Astrocyte (in vitro differentiated cells and primary cell): ENCODE measurements at regions not wholly inside any gene's neighbourhood (a gene's known extent, or its start where the extent isn't known, plus 50 kb on each side); places are given as distances from the start of the nearest gene placed in this dataset.

Source experiments
- CTCF ChIP-seq: IDR thresholded peaks from 2 replicates; pipeline ENCODE4 v1.5.1; 2011; ENCODE audit warnings: low read depth, mild to moderate bottlenecking, inconsistent platforms, low read length, moderate library complexity; ENCODE audit not compliant: insufficient read depth
- EZH2 ChIP-seq: IDR thresholded peaks from 2 replicates; pipeline ENCODE4 v1.6.1; 2012; ENCODE audit warnings: mild to moderate bottlenecking, low read length, inconsistent platforms; ENCODE audit not compliant: insufficient read depth

- TF ChIP-seq CTCF, result no peak
- no peak for TF ChIP-seq EZH2
These were observed 168.9 kb downstream of the TRIML1 start for GRCh38 chr4:188308142-188308541.
